Body of pancreas (tissue), 4 donors: ENCODE measurements at regions not wholly inside any gene's neighbourhood (a gene's known extent, or its start where the extent isn't known, plus 50 kb on each side); places are given as distances from the start of the nearest gene placed in this dataset.

Source experiments
- CTCF ChIP-seq, 7 experiments: fragments of 450-650 bp in 4 of 7; fragments of 200-600 bp in 3 of 7; sonication (generic) in 3 of 7; IDR thresholded peaks; one replicate each; pipeline ENCODE4 v1.5.1; 2016 to 2019; ENCODE audit warnings: antibody characterized with exemption in 7 of 7
- POLR2A ChIP-seq, 3 donors: fragments of 450-650 bp; IDR thresholded peaks; one replicate each; pipeline ENCODE4 v1.6.1; 2016; ENCODE audit warnings: antibody characterized with exemption in 3 of 3, mild to moderate bottlenecking in 2 of 3

- TF ChIP-seq CTCF (IDR thresholded peaks at IDR 0.05) (no peak), POLR2A (IDR thresholded peaks at IDR 0.05) (no peak)
Observed at GRCh38 chr3:72269475-72269874, 484.5 kb upstream of the PROK2 start.
